Suprapubic skin (tissue), 4 donors: ENCODE measurements at regions not wholly inside any gene's neighbourhood (a gene's known extent, or its start where the extent isn't known, plus 50 kb on each side); places are given as distances from the start of the nearest gene placed in this dataset.

Source experiments
- DNase-seq, 2 donors: peaks; one replicate each; pipeline ENCODE4 v3.0.0-alpha.2; 2019; ENCODE audit warnings: low spot score in 2 of 2
- H3K27ac ChIP-seq: fragments of 200-600 bp; sonication (generic); one replicate; pipeline ENCODE4 v1.5.1; 2019
- H3K27me3 ChIP-seq: fragments of 200-600 bp; sonication (generic); one replicate; pipeline ENCODE4 v1.5.1; 2019
- H3K36me3 ChIP-seq: fragments of 200-600 bp; sonication (generic); one replicate; pipeline ENCODE4 v1.5.1; 2019
- H3K4me1 ChIP-seq: fragments of 200-600 bp; sonication (generic); one replicate; pipeline ENCODE4 v1.5.1; 2019
- H3K4me3 ChIP-seq: fragments of 200-600 bp; sonication (generic); one replicate; pipeline ENCODE4 v1.5.1; 2019; ENCODE audit warnings: mild to moderate bottlenecking
- H3K9me3 ChIP-seq: fragments of 200-600 bp; sonication (generic); one replicate; pipeline ENCODE4 v1.5.1; 2019
- EP300 ChIP-seq: sonication (generic); formaldehyde crosslinking; IDR thresholded peaks from one replicate; pipeline ENCODE4 v1.6.1; 2017; ENCODE audit warnings: antibody characterized with exemption
- POLR2A ChIP-seq, 2 donors: fragments of 450-650 bp; IDR thresholded peaks; one replicate each; pipeline ENCODE4 v1.6.1; 2017; ENCODE audit warnings: antibody characterized with exemption in 2 of 2, mild to moderate bottlenecking in 2 of 2, moderate library complexity in 2 of 2
- POLR2AphosphoS5 ChIP-seq, 3 donors: sonication (generic); formaldehyde crosslinking; IDR thresholded peaks; one replicate each; pipeline ENCODE4 v1.6.1; 2017; ENCODE audit warnings: antibody characterized with exemption in 3 of 3
- WGBS: methylation state at CpG from one replicate; pipeline ENCODE4 v1.1.5; 2018; 5-methylcytosine and 5-hydroxymethylcytosine counted together
- TF ChIP-seq, protein P1 (sequence below), 2 donors: fragments of 200-600 bp in 1 of 2; fragments of 450-650 bp in 1 of 2; sonication (generic) in 1 of 2; IDR thresholded peaks; one replicate each; pipeline ENCODE4 v1.5.1; 2016 to 2019; ENCODE audit warnings: antibody characterized with exemption in 2 of 2, mild to moderate bottlenecking in 1 of 2, moderate library complexity in 1 of 2

DNA sequence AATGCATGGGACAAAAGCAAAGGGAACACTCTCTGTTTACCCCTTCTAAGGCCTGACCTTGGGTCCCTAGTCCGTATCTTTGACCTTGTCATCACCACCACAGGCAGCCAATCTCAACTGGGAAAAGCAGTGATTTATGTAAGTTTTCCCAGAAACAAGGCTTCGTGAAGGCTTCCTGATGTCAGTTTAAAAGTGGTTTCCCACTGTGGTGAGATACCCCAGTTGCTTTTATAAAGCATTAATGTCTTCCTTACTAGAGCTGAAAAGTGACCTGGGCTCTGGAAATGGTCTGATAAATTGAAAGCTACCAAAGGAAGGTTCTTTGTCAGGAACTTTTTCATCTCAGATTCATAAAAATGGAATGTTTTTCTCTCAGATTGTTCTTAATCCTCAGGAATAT is 536.4 kb upstream of the PTBP2 start:
- TF ChIP-seq EP300, result no peak
- no peak for TF ChIP-seq POLR2A (IDR thresholded peaks at IDR 0.05)
- TF ChIP-seq, protein P1, sequence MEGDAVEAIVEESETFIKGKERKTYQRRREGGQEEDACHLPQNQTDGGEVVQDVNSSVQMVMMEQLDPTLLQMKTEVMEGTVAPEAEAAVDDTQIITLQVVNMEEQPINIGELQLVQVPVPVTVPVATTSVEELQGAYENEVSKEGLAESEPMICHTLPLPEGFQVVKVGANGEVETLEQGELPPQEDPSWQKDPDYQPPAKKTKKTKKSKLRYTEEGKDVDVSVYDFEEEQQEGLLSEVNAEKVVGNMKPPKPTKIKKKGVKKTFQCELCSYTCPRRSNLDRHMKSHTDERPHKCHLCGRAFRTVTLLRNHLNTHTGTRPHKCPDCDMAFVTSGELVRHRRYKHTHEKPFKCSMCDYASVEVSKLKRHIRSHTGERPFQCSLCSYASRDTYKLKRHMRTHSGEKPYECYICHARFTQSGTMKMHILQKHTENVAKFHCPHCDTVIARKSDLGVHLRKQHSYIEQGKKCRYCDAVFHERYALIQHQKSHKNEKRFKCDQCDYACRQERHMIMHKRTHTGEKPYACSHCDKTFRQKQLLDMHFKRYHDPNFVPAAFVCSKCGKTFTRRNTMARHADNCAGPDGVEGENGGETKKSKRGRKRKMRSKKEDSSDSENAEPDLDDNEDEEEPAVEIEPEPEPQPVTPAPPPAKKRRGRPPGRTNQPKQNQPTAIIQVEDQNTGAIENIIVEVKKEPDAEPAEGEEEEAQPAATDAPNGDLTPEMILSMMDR (IDR thresholded peaks at IDR 0.05), result no peak
- no peak for TF ChIP-seq POLR2AphosphoS5 (IDR thresholded peaks at IDR 0.05)
- Histone ChIP-seq H3K27ac (no peak overlapping the region), H3K4me3 (no peak overlapping the region), H3K9me3 (no peaks in the 10 kb centered on the region), H3K36me3 (no peaks in the 10 kb centered on the region), H3K4me1 (no peaks in the 10 kb centered on the region), H3K27me3 (no peaks in the 10 kb centered on the region)
- WGBS, result 79% methylated on average over 2 of the region's 2 CpGs
- DNase-seq, result no peak

DNA sequence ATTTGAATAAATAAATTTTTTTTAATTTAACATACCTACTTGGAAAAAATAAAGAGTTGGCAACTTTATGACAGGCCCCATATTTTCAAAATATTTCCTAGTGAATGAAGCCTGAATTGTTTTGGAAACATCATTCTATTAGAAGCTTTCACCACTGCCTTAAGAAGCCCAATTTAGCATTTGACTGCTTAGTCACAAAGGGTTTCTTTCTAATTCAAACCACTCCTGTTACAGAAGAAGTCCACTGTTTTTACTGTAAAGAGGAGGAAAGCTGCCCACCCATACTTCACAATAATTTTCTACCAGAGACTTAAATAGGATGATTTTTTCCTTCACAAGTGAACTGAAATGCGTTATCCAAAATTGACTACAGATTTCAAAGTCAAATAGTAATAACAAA is 534.6 kb upstream of the PTBP2 start:
- peaks cover 8% of the 10 kb centered on the region for H3K9me3 ChIP-seq
- no peaks in the 10 kb centered on the region for H3K27me3 ChIP-seq
- no peaks in the 10 kb centered on the region for H3K4me1 ChIP-seq
- H3K27ac ChIP-seq, result no peak overlapping the region
- DNase-seq, result no peak
- 42% methylated on average over 1 of the region's 1 CpG for WGBS
- H3K36me3 ChIP-seq, result no peaks in the 10 kb centered on the region
- H3K4me3 ChIP-seq, result no peak overlapping the region
- TF ChIP-seq POLR2A (IDR thresholded peaks at IDR 0.05) (no peak), EP300 (no peak), POLR2AphosphoS5 (IDR thresholded peaks at IDR 0.05) (no peak)
- TF ChIP-seq, protein P1 (IDR thresholded peaks at IDR 0.05), result no peak

DNA sequence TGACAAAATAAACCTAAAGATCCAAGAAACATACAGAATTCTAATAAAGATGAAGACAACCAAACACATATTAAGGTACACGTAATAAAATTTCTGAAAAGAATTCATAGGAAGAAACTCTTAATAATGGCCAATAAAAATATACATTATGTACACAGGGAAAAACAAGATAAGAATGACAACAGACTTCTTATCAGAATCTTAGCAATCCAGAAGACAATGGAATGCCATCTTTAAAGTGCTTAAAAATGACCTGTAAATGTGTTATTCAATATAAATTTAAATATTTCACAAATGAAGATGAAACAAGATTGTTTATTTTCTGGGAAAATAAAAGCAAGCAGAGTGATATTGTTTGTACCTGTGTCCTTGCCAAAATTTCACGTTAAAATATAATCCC is 530.4 kb upstream of the PTBP2 start:
- H3K27me3 ChIP-seq, result no peaks in the 10 kb centered on the region
- H3K36me3 ChIP-seq, result no peaks in the 10 kb centered on the region
- WGBS, result 69% methylated on average over 2 of the region's 2 CpGs
- no peak overlapping the region for H3K27ac ChIP-seq
- peaks cover 11% of the 10 kb centered on the region for H3K9me3 ChIP-seq
- no peaks in the 10 kb centered on the region for H3K4me1 ChIP-seq
- no peak overlapping the region for H3K4me3 ChIP-seq
- no peak for TF ChIP-seq EP300
- no peak for TF ChIP-seq POLR2AphosphoS5 (IDR thresholded peaks at IDR 0.05)
- TF ChIP-seq, protein P1 (IDR thresholded peaks at IDR 0.05), result no peak
- no peak for TF ChIP-seq POLR2A (IDR thresholded peaks at IDR 0.05)
- DNase-seq, result no peak

DNA sequence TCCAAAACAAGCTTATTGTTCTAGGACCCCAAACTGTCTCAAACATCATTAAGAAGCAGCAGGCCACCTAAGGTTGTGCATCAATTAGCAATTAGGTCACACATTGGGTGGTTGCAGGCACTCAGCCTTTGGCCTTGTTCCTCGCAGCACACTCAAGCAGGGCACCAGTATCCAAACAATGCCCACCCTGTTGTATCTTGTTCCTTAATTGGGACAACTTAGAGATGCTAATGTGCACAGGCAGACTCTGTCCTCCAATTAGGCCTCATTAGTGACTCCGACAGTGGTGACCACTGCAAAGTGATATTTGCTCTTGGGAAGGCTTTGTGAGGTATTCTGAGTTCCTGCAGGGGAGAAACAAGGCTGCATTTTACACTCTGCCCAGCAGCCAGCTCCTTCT is 515.1 kb upstream of the PTBP2 start:
- no peak for DNase-seq
- no peaks in the 10 kb centered on the region for H3K4me1 ChIP-seq
- H3K36me3 ChIP-seq, result no peaks in the 10 kb centered on the region
- WGBS, result 70% methylated on average over 2 of the region's 2 CpGs
- H3K4me3 ChIP-seq, result no peak overlapping the region
- TF ChIP-seq POLR2AphosphoS5 (IDR thresholded peaks at IDR 0.05), result no peak
- TF ChIP-seq EP300, result no peak
- no peak for TF ChIP-seq POLR2A (IDR thresholded peaks at IDR 0.05)
- TF ChIP-seq, protein P1 (IDR thresholded peaks at IDR 0.05), result no peak
- no peaks in the 10 kb centered on the region for H3K27me3 ChIP-seq
- no peaks in the 10 kb centered on the region for H3K9me3 ChIP-seq
- H3K27ac ChIP-seq, result no peak overlapping the region

DNA sequence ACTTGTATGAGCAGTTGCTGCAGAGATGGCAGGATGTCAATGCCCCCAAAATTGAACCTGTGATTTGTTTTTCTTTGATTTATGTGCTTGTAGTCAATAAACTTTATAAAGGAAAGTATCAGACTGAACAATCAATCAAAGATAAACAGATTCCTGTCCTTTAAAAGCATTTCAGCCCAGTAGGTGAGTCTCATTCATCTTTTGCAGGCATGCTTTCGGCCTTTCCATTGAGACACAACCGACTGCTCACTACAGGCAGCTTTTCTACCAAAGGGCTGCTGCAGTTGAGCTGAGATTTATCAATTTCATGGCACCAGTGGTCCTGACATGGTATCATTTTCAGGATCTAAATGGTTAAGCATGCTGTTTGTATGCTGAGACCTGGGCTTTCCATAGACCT is 513.6 kb upstream of the PTBP2 start:
- H3K4me3 ChIP-seq, result no peak overlapping the region
- H3K36me3 ChIP-seq, result no peaks in the 10 kb centered on the region
- DNase-seq, result no peak
- 79% methylated on average over 2 of the region's 2 CpGs for WGBS
- H3K9me3 ChIP-seq, result no peaks in the 10 kb centered on the region
- no peaks in the 10 kb centered on the region for H3K27me3 ChIP-seq
- H3K27ac ChIP-seq, result no peak overlapping the region
- no peaks in the 10 kb centered on the region for H3K4me1 ChIP-seq
- TF ChIP-seq POLR2AphosphoS5 (IDR thresholded peaks at IDR 0.05) (no peak), EP300 (no peak)
- TF ChIP-seq, protein P1 (IDR thresholded peaks at IDR 0.05), result no peak
